Mesothelial cell of epicardium (in vitro differentiated cells): ENCODE measurements at regions not wholly inside any gene's neighbourhood (a gene's known extent, or its start where the extent isn't known, plus 50 kb on each side); places are given as distances from the start of the nearest gene placed in this dataset.
A peak's percentile ranks its signal among the peaks of the same experiment; 100 is the strongest.

Experiments
- DNase-seq, 2 experiments: peaks; one replicate each; pipeline ENCODE4 v3.0.0; 2021; ENCODE audit warnings: low spot score in 2 of 2; ENCODE audit not compliant: unreplicated experiment in 2 of 2
- H3K27ac Mint-ChIP-seq: 2 replicates; pipeline ENCODE4 v1.8.0; 2021; ENCODE audit warnings: mixed read lengths
- H3K27me3 Mint-ChIP-seq: 2 replicates; pipeline ENCODE4 v1.8.0; 2021; ENCODE audit warnings: low read depth, mixed read lengths
- H3K36me3 Mint-ChIP-seq: 2 replicates; pipeline ENCODE4 v1.8.0; 2021; ENCODE audit warnings: mixed read lengths
- H3K4me1 Mint-ChIP-seq: 2 replicates; pipeline ENCODE4 v1.8.0; 2021; ENCODE audit warnings: mixed read lengths
- H3K4me3 Mint-ChIP-seq: 2 replicates; pipeline ENCODE4 v1.8.0; 2021; ENCODE audit warnings: mild to moderate bottlenecking, moderate library complexity, mixed read lengths
- H3K9me3 Mint-ChIP-seq: 2 replicates; pipeline ENCODE4 v1.8.0; 2021; ENCODE audit warnings: mixed read lengths
- TF ChIP-seq, protein P1 (sequence below): fragments of 200-600 bp; sonication (generic); IDR thresholded peaks from one replicate; pipeline ENCODE4 v1.5.0; 2021; ENCODE audit warnings: antibody characterized with exemption; ENCODE audit not compliant: unreplicated experiment

DNA sequence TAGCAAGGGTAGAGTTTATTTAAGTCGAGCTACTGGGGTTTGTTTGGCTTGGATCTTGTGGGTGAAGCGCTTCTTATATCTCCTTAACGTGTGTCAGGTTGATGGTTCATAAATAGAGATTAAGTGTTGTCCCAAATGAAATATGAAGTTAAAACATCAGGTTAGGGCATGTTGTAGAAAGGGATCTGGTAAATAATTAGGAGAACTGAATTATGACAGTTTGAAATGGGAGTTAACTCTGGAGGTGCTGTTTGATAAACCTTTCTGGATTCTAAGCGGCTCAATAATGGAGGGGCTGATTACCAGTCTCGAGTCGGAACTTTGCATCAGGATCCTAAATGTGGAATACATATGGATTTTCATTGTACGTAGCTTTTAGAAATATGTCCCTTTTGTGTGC is 717.0 kb upstream of the WWC1 start:
- Mint-ChIP-seq H3K4me1 (peaks cover 46% of the 10 kb centered on the region), H3K27ac (no peak overlapping the region), H3K4me3 (peak overlapping the region; percentile 67), H3K27me3 (peaks cover 31% of the 10 kb centered on the region), H3K9me3 (no peaks in the 10 kb centered on the region), H3K36me3 (no peaks in the 10 kb centered on the region)
- TF ChIP-seq, protein P1, sequence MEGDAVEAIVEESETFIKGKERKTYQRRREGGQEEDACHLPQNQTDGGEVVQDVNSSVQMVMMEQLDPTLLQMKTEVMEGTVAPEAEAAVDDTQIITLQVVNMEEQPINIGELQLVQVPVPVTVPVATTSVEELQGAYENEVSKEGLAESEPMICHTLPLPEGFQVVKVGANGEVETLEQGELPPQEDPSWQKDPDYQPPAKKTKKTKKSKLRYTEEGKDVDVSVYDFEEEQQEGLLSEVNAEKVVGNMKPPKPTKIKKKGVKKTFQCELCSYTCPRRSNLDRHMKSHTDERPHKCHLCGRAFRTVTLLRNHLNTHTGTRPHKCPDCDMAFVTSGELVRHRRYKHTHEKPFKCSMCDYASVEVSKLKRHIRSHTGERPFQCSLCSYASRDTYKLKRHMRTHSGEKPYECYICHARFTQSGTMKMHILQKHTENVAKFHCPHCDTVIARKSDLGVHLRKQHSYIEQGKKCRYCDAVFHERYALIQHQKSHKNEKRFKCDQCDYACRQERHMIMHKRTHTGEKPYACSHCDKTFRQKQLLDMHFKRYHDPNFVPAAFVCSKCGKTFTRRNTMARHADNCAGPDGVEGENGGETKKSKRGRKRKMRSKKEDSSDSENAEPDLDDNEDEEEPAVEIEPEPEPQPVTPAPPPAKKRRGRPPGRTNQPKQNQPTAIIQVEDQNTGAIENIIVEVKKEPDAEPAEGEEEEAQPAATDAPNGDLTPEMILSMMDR = no peak
- no peak for DNase-seq

DNA sequence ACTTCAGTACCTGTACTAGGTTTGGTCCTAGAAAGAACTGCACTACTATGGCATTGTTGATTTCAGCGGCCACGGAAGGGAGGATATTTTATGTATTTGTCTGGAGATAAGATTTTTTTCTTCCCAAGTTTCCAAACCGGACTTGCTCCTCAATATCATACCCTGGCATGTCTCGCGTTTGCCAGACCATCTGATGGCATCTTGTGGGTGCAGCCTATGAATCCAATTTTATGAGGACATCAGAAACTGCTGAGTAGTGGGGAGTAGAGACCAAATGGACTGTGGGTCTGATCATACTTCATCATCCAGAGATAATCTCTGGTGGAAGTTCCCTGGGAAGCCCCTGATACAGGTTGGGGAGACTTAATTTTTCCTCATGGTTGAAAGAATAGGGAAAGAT is 716.1 kb upstream of the WWC1 start:
- Mint-ChIP-seq H3K36me3 (no peaks in the 10 kb centered on the region), H3K27ac (no peak overlapping the region), H3K4me3 (peak overlapping the region; percentile 18), H3K4me1 (peaks cover 41% of the 10 kb centered on the region), H3K9me3 (no peaks in the 10 kb centered on the region), H3K27me3 (peaks cover 31% of the 10 kb centered on the region)
- no peak for DNase-seq
- TF ChIP-seq, protein P1 = no peak

DNA sequence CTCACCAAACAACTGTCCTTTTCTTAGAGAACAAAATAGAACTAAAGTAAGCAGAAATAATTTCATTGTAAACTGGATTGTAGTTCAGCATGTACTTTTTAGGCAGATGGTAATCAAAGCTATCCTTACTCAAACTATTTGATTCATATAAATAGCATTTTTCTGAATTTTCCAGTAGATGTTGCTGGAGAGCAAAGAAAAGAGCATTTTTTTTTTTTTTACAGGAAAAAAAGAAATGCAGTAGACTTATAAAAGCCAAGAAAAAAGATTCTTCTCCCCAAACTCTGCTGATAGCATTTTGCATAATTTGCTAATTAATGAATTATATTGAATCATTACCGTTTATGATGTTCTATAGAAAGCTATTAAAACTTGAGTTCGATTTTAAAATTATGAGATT is 715.3 kb upstream of the WWC1 start:
- TF ChIP-seq, protein P1 = no peak
- Mint-ChIP-seq H3K9me3 (no peaks in the 10 kb centered on the region), H3K27me3 (peaks cover 31% of the 10 kb centered on the region)

DNA sequence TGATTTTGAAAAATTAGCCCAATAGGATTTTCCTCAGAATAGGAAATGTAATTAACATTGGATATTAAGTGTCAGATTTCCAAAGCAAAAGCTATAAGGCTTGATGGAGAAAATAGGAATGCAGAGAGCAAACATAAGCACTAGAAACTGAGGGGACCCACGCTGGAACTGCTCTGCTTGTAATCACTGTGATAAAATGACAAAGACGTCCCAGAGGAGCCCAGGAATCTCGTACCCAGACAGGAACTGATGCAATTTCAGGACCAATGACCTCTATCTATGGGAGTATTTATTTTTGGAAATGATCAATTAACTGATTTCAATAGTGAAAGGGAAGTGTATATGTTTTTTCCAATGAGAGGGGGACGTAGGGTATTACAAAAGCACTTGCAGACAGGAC is 714.5 kb upstream of the WWC1 start:
- Mint-ChIP-seq H3K9me3 (no peaks in the 10 kb centered on the region), H3K4me3 (no peak overlapping the region), H3K27ac (no peak overlapping the region), H3K4me1 (peaks cover 36% of the 10 kb centered on the region), H3K27me3 (peaks cover 31% of the 10 kb centered on the region), H3K36me3 (no peaks in the 10 kb centered on the region)
- DNase-seq = no peak
- TF ChIP-seq, protein P1 = no peak

More for the DNA sequence above, 715.3 kb upstream of the WWC1 start:
- no peak overlapping the region for H3K27ac Mint-ChIP-seq
- H3K4me3 Mint-ChIP-seq = peak overlapping the region; percentile 18
- H3K4me1 Mint-ChIP-seq = peaks cover 36% of the 10 kb centered on the region
- DNase-seq = no peak
- no peaks in the 10 kb centered on the region for H3K36me3 Mint-ChIP-seq

DNA sequence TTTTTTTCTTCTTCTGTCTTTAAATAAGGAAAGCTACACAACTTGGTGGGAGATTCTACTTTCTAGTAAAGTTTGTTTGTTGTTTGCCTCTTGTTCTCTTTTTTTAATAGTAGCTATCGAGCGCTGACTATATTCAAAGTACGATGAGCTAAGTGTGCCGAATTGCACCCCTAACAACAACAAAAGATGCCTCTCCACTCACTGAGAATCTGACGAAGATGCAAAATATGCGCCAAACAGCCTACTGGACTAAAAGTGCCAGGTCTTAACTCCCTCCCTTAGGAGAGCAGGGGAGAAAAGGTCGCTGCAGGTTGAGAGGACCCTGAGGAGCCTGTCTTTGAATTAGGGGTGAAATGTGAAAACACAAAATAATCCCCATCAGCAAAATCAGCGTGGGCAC is 713.8 kb upstream of the WWC1 start:
- H3K9me3 Mint-ChIP-seq = no peaks in the 10 kb centered on the region
- no peak for DNase-seq
- H3K4me3 Mint-ChIP-seq = no peak overlapping the region
- TF ChIP-seq, protein P1 = no peak
- H3K27ac Mint-ChIP-seq = no peak overlapping the region
- H3K36me3 Mint-ChIP-seq = no peaks in the 10 kb centered on the region
- H3K27me3 Mint-ChIP-seq = peaks cover 31% of the 10 kb centered on the region
- H3K4me1 Mint-ChIP-seq = peaks cover 36% of the 10 kb centered on the region
